ENCODE measurements at regions not wholly inside any gene's neighbourhood (a gene's known extent, or its start where the extent isn't known, plus 50 kb on each side); places are given as distances from the start of the nearest gene placed in this dataset.

DNA sequence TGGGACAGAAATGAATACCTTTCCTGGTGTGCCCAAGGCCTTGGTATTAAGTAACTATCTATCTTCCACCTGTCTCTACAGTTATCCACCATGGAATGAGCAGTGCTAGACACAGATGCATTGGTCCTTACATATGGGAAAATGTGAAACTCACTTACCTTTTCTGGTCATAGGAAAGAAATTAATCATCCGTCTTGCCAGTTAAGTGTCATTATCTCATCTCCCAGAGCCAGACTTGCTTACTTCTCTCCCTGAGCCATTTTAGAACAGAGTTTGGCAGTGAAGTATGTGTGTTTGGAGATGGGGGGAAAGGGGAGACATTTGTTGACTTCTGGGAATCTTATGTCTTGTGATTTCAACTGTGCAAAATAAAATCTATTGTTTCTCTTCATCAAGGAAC is 1211.0 kb upstream of the CDH6 start:
- CTCF ChIA-PET: no interaction called here
- no peaks in the 10 kb centered on the region for H3K36me3 Mint-ChIP-seq (ENCODE audit: insufficient read depth, unreplicated experiment)
- H3K27ac Mint-ChIP-seq (ENCODE audit: unreplicated experiment): no peak overlapping the region
- no peak for TF ChIP-seq CTCF (IDR thresholded peaks at IDR 0.05; ENCODE audit: unreplicated experiment)
- no peaks in the 10 kb centered on the region for H3K4me1 Mint-ChIP-seq (ENCODE audit: low read depth, unreplicated experiment)
- H3K27me3 Mint-ChIP-seq (ENCODE audit: unreplicated experiment): no peaks in the 10 kb centered on the region
- intact Hi-C loops (cut with micrococcal nuclease; ENCODE audit: unreplicated experiment): no loop called here
- no peak for DNase-seq
- H3K4me3 Mint-ChIP-seq (ENCODE audit: low read depth, unreplicated experiment): no peak overlapping the region
- H3K9me3 Mint-ChIP-seq (ENCODE audit: low read depth, unreplicated experiment): peaks cover 30% of the 10 kb centered on the region
- no TSS peak for BruUV-seq (replicated peaks)

DNA sequence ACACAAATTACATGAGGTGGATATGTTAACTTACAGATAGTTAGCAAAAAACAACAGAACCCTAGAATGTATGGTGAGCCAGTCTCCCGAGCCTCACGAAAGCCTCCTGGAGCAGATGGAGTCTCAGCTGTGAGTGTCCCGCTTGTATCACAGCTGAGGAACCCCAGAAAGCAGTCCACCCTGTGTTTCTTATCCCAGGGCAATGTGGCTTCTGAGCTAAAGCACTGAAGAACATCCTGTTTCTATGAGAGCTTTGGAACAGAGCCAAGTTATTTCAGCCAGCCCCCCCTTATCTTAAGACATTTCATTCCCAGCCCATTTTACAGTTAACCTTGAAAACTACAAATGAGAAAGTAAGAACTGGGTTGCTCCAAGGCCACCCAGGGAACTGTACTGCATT is 1220.9 kb upstream of the CDH6 start:
- H3K4me1 Mint-ChIP-seq (ENCODE audit: low read depth, unreplicated experiment): no peaks in the 10 kb centered on the region
- CTCF ChIA-PET: no interaction called here
- no TSS peak for BruUV-seq (replicated peaks)
- no peak overlapping the region for H3K27ac Mint-ChIP-seq (ENCODE audit: unreplicated experiment)
- H3K4me3 Mint-ChIP-seq (ENCODE audit: low read depth, unreplicated experiment): no peak overlapping the region
- intact Hi-C loops (cut with micrococcal nuclease; ENCODE audit: unreplicated experiment): no loop called here
- H3K36me3 Mint-ChIP-seq (ENCODE audit: insufficient read depth, unreplicated experiment): no peaks in the 10 kb centered on the region
- no peak for TF ChIP-seq CTCF (IDR thresholded peaks at IDR 0.05; ENCODE audit: unreplicated experiment)
- H3K27me3 Mint-ChIP-seq (ENCODE audit: unreplicated experiment): no peaks in the 10 kb centered on the region
- H3K9me3 Mint-ChIP-seq (ENCODE audit: low read depth, unreplicated experiment): peaks cover 7% of the 10 kb centered on the region
- DNase-seq: no peak

DNA sequence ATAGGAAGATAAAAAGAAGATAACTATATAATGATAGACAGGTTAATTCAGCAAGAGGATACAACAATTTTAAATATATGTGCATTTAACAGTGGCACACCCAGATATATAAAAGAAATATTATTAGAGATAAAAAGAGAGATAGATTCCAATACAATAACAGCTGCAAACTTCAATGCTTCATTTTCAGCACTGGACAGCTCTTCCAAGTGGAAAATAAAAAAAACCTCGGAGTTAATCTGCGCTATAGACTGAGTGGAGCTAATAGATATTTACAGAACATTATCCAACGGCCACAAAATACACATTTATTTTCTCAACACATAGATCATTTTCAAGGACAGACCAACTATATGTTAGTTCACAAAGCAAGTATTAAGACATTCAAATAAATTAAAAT is 1229.5 kb upstream of the CDH6 start:
- no peak overlapping the region for H3K27ac Mint-ChIP-seq (ENCODE audit: unreplicated experiment)
- H3K4me3 Mint-ChIP-seq (ENCODE audit: low read depth, unreplicated experiment): no peak overlapping the region
- peaks cover 25% of the 10 kb centered on the region for H3K9me3 Mint-ChIP-seq (ENCODE audit: low read depth, unreplicated experiment)
- intact Hi-C loops (cut with micrococcal nuclease; ENCODE audit: unreplicated experiment): no loop called here
- H3K36me3 Mint-ChIP-seq (ENCODE audit: insufficient read depth, unreplicated experiment): no peaks in the 10 kb centered on the region
- no TSS peak for BruUV-seq (replicated peaks)
- CTCF ChIA-PET: no interaction called here
- TF ChIP-seq CTCF (IDR thresholded peaks at IDR 0.05; ENCODE audit: unreplicated experiment): no peak
- H3K27me3 Mint-ChIP-seq (ENCODE audit: unreplicated experiment): no peaks in the 10 kb centered on the region
- no peaks in the 10 kb centered on the region for H3K4me1 Mint-ChIP-seq (ENCODE audit: low read depth, unreplicated experiment)
- DNase-seq: no peak

DNA sequence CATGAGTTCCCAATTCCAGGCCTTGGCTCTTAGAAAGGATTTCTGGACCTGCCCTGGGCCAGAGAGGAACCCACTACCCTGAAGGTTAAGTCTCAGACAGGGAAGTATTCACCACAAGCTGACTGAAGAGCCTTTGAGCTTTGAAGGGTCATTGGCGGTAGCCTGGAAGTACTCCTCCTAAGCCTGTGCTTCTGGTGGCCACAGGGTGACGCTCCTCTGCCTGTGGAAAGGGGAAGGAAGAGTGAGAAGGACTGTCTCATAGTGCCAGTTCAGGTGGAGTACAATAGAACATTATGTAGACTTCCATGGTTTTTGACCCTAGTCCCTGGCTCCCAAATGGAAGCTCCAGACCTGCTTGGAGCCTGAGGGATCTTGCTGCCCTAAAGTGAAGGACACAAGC is 1233.2 kb upstream of the CDH6 start:
- H3K36me3 Mint-ChIP-seq (ENCODE audit: insufficient read depth, unreplicated experiment): no peaks in the 10 kb centered on the region
- no peak overlapping the region for H3K4me3 Mint-ChIP-seq (ENCODE audit: low read depth, unreplicated experiment)
- DNase-seq: no peak
- H3K9me3 Mint-ChIP-seq (ENCODE audit: low read depth, unreplicated experiment): peaks cover 16% of the 10 kb centered on the region
- no peaks in the 10 kb centered on the region for H3K27me3 Mint-ChIP-seq (ENCODE audit: unreplicated experiment)
- intact Hi-C loops (cut with micrococcal nuclease; ENCODE audit: unreplicated experiment): no loop called here
- no peak for TF ChIP-seq CTCF (IDR thresholded peaks at IDR 0.05; ENCODE audit: unreplicated experiment)
- CTCF ChIA-PET: no interaction called here
- no peak overlapping the region for H3K27ac Mint-ChIP-seq (ENCODE audit: unreplicated experiment)
- no peaks in the 10 kb centered on the region for H3K4me1 Mint-ChIP-seq (ENCODE audit: low read depth, unreplicated experiment)
- BruUV-seq (replicated peaks): no TSS peak
